Body of pancreas (tissue), 4 donors: ENCODE measurements at regions not wholly inside any gene's neighbourhood (a gene's known extent, or its start where the extent isn't known, plus 50 kb on each side); places are given as distances from the start of the nearest gene placed in this dataset.

Experiments used
- CTCF ChIP-seq, 7 experiments: fragments of 450-650 bp in 4 of 7; fragments of 200-600 bp in 3 of 7; sonication (generic) in 3 of 7; IDR thresholded peaks; one replicate each; pipeline ENCODE4 v1.5.1; 2016 to 2019; ENCODE audit warnings: antibody characterized with exemption in 7 of 7
- POLR2A ChIP-seq, 3 donors: fragments of 450-650 bp; IDR thresholded peaks; one replicate each; pipeline ENCODE4 v1.6.1; 2016; ENCODE audit warnings: antibody characterized with exemption in 3 of 3, mild to moderate bottlenecking in 2 of 3

GRCh38 chr12:24081606-24082005 is 132.1 kb upstream of the SOX5 start:
- no peak for TF ChIP-seq CTCF (IDR thresholded peaks at IDR 0.05)
- TF ChIP-seq POLR2A (IDR thresholded peaks at IDR 0.05), result no peak
